Tibial artery (tissue), 4 donors: ENCODE measurements at regions not wholly inside any gene's neighbourhood (a gene's known extent, or its start where the extent isn't known, plus 50 kb on each side); places are given as distances from the start of the nearest gene placed in this dataset.

ENCODE experiments used
- DNase-seq, 2 donors: peaks; one replicate each; pipeline ENCODE4 v3.0.0-alpha.2; 2019
- H3K27ac ChIP-seq, 2 donors: fragments of 200-600 bp; sonication (generic) in 1 of 2; 1 replicate in 1 of 2; 2 replicates in 1 of 2; pipeline ENCODE4 v1.5.1; 2018 to 2019; ENCODE audit warnings: mild to moderate bottlenecking in 1 of 2
- H3K27me3 ChIP-seq, 2 donors: fragments of 200-600 bp; sonication (generic) in 1 of 2; one replicate each; pipeline versions ENCODE4 v1.5.1 to v1.6.0; 2016 to 2019
- H3K36me3 ChIP-seq, 3 donors: fragments of 200-600 bp; sonication (generic) in 2 of 3; one replicate each; pipeline ENCODE4 v1.5.1; 2016 to 2019; ENCODE audit warnings: mild to moderate bottlenecking in 2 of 3
- H3K4me1 ChIP-seq, 4 donors: fragments of 200-600 bp; sonication (generic) in 2 of 4; 1 replicate in 3 of 4; 2 replicates in 1 of 4; pipeline ENCODE4 v1.5.1; 2016 to 2019
- H3K4me3 ChIP-seq, 2 donors: fragments of 200-600 bp; sonication (generic) in 1 of 2; 1 replicate in 1 of 2; 2 replicates in 1 of 2; pipeline ENCODE4 v1.5.1; 2018 to 2019; ENCODE audit warnings: mild to moderate bottlenecking in 2 of 2
- H3K9me3 ChIP-seq, 3 donors: fragments of 200-600 bp; sonication (generic) in 1 of 3; one replicate each; pipeline ENCODE4 v1.5.1; 2016 to 2019
- intact Hi-C: fragments of 100-400 bp; cut with DNase I; formaldehyde crosslinking; loops from one replicate; pipeline ENCODE4 v1.15.0; 2023; ENCODE audit warnings: low total_unique reads
- TF ChIP-seq, protein P1 (sequence below), 2 experiments: fragments of 200-600 bp in 1 of 2; fragments of 450-650 bp in 1 of 2; IDR thresholded peaks; one replicate each; pipeline ENCODE4 v1.5.1; 2017 to 2019; ENCODE audit warnings: antibody characterized with exemption in 2 of 2, mild to moderate bottlenecking in 1 of 2, moderate library complexity in 1 of 2

DNA sequence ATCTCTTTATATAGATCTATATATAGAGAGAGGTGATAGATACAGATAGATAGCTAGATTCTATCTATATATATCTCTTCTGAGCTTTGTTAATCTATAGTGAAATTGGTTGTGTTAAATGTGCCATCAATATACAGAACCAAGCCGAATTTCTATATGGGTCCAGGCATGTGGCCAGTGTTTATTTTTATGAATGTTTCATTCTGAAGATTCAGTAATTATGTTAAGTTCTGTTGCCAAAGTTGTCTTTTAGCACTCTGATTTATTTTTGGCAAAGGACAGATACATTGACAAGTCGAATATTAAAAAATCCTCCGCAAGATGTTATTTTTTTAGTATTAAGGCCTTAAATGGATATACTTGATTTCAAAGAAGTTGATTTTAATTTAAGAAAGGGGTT lies 190.4 kb upstream of the HTR2A start:
- no peaks in the 10 kb centered on the region for H3K27me3 ChIP-seq
- H3K4me3 ChIP-seq, result no peak overlapping the region
- peaks cover 0 to 62% (median 10%) of the 10 kb centered on the region in 4 donors for H3K4me1 ChIP-seq
- TF ChIP-seq, protein P1, sequence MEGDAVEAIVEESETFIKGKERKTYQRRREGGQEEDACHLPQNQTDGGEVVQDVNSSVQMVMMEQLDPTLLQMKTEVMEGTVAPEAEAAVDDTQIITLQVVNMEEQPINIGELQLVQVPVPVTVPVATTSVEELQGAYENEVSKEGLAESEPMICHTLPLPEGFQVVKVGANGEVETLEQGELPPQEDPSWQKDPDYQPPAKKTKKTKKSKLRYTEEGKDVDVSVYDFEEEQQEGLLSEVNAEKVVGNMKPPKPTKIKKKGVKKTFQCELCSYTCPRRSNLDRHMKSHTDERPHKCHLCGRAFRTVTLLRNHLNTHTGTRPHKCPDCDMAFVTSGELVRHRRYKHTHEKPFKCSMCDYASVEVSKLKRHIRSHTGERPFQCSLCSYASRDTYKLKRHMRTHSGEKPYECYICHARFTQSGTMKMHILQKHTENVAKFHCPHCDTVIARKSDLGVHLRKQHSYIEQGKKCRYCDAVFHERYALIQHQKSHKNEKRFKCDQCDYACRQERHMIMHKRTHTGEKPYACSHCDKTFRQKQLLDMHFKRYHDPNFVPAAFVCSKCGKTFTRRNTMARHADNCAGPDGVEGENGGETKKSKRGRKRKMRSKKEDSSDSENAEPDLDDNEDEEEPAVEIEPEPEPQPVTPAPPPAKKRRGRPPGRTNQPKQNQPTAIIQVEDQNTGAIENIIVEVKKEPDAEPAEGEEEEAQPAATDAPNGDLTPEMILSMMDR (IDR thresholded peaks at IDR 0.05), result no peak
- intact Hi-C loops, result loop anchor here (5.0 to 10.0 kb wide), 3 partner anchors 90 to 292 kb away; partner anchors contain the start of genes ESD and HTR2A
- peak overlapping the region; percentile 70 to 73 for H3K27ac ChIP-seq
- no peaks in the 10 kb centered on the region for H3K36me3 ChIP-seq
- DNase-seq, result no peak
- no peaks in the 10 kb centered on the region for H3K9me3 ChIP-seq

- Histone ChIP-seq H3K27me3 (no peaks in the 10 kb centered on the region), H3K4me3 (no peak overlapping the region), H3K27ac (peak overlapping the region; percentile 70 to 73), H3K9me3 (no peaks in the 10 kb centered on the region), H3K36me3 (no peaks in the 10 kb centered on the region), H3K4me1 (peaks cover 0 to 81% (median 13%) of the 10 kb centered on the region in 4 donors)
- TF ChIP-seq, protein P1 (IDR thresholded peaks at IDR 0.05), result no peak
- intact Hi-C loops, result loop anchor here (5.0 to 10.0 kb wide), 3 partner anchors 92 to 291 kb away; partner anchors contain the start of genes ESD and HTR2A
- DNase-seq, result no peak
These were observed 188.5 kb upstream of the HTR2A start for GRCh38 chr13:47085346-47085745.

GRCh38 chr13:47081850-47082249 lies 185.0 kb upstream of the HTR2A start:
- Histone ChIP-seq H3K4me1 (peaks cover 0 to 57% (median 10%) of the 10 kb centered on the region in 4 donors), H3K27me3 (no peaks in the 10 kb centered on the region), H3K4me3 (no peak overlapping the region), H3K27ac (peak overlapping the region; percentile 49 to 73), H3K9me3 (no peaks in the 10 kb centered on the region), H3K36me3 (no peaks in the 10 kb centered on the region)
- no peak for DNase-seq
- TF ChIP-seq, protein P1 (IDR thresholded peaks at IDR 0.05), result no peak
- intact Hi-C loops, result loop anchor here (10.0 kb wide), 2 partner anchors 187 to 287 kb away; partner anchors contain the start of genes ESD and HTR2A

DNA sequence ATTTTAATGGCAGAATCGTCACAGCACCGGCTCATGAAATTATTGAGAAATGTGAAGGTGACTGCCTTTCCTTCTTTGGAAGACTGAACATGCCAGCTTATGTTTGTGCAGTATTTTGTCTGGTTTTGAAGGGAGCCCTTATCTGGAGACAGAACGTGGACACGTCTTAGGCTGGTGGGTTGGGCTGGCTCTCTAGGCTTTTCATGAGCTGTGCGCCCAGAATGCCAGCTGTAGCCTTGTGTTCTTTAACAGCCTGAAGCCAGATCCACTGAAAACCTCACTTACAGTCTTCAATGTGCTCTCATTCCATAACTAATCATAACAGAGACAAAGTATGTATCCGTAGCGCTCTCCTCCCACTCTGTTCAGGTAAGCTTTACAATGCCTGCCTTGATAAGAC lies 184.4 kb upstream of the HTR2A start:
- no peaks in the 10 kb centered on the region for H3K27me3 ChIP-seq
- TF ChIP-seq, protein P1 (IDR thresholded peaks at IDR 0.05), result no peak
- H3K9me3 ChIP-seq, result no peaks in the 10 kb centered on the region
- intact Hi-C loops, result loop anchor here (10.0 kb wide), 2 partner anchors 186 to 286 kb away; partner anchors contain the start of genes ESD and HTR2A
- no peak overlapping the region for H3K4me3 ChIP-seq
- peak overlapping the region; percentile 49 to 73 for H3K27ac ChIP-seq
- H3K4me1 ChIP-seq, result peaks cover 0 to 51% (median 8%) of the 10 kb centered on the region in 4 donors
- no peaks in the 10 kb centered on the region for H3K36me3 ChIP-seq
- DNase-seq, result no peak

DNA sequence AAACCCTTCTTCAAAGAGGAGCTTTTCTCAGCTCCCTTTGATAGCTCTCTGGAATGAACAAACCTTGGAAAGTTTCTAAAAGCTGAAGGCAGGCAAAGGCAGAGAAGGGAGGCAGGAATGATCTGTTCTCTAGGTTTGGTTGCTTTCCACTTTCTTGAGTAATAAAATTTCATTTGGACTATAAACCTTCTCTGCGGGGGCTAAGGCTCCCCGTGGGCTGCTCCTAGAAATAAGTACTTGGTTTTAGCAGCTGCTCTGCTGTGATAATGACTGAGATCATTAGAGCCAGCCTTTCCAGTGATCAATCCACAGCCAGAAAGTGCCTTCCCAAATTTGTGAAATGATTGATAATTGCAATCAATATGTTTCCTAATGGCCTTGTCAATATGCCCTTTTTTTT lies 183.8 kb upstream of the HTR2A start:
- Histone ChIP-seq H3K27me3 (no peaks in the 10 kb centered on the region), H3K36me3 (no peaks in the 10 kb centered on the region), H3K4me1 (peaks cover 0 to 45% (median 7%) of the 10 kb centered on the region in 4 donors), H3K4me3 (no peak overlapping the region), H3K27ac (peak overlapping the region in 1 of 2 donors; percentile 49), H3K9me3 (no peaks in the 10 kb centered on the region)
- TF ChIP-seq, protein P1 (IDR thresholded peaks at IDR 0.05), result no peak
- intact Hi-C loops, result loop anchor here (10.0 kb wide), 2 partner anchors 186 to 286 kb away; partner anchors contain the start of genes ESD and HTR2A
- no peak for DNase-seq
